ENCODE measurements at regions not wholly inside any gene's neighbourhood (a gene's known extent, or its start where the extent isn't known, plus 50 kb on each side); places are given as distances from the start of the nearest gene placed in this dataset.

DNA sequence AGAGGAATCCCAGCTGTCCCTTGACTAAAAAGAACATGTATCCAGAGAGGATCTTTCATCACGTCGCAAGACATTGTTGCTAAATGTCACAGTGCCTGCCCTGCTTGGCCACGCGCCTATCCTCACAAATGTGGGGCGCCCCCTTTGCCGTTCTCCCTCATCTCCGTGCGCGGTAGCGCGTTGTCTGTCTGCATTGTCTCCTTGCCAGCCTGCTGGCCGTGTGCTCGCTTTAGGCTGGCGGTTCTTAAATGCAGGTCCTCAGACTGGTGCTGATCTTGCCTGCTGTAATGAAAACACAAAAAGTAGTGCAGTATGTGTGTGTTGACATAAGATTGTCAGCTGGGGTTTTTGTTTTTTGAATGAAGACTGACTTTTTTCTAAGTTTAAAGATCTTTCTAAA lies 198.2 kb upstream of the RGS6 start:
- no peak for TF ChIP-seq POLR2A (IDR thresholded peaks at IDR 0.05)
- TF ChIP-seq POLR2AphosphoS5 (IDR thresholded peaks at IDR 0.05), result no peak
- TF ChIP-seq EP300 (IDR thresholded peaks at IDR 0.05), result no peak
- TF ChIP-seq, protein P1, sequence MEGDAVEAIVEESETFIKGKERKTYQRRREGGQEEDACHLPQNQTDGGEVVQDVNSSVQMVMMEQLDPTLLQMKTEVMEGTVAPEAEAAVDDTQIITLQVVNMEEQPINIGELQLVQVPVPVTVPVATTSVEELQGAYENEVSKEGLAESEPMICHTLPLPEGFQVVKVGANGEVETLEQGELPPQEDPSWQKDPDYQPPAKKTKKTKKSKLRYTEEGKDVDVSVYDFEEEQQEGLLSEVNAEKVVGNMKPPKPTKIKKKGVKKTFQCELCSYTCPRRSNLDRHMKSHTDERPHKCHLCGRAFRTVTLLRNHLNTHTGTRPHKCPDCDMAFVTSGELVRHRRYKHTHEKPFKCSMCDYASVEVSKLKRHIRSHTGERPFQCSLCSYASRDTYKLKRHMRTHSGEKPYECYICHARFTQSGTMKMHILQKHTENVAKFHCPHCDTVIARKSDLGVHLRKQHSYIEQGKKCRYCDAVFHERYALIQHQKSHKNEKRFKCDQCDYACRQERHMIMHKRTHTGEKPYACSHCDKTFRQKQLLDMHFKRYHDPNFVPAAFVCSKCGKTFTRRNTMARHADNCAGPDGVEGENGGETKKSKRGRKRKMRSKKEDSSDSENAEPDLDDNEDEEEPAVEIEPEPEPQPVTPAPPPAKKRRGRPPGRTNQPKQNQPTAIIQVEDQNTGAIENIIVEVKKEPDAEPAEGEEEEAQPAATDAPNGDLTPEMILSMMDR (IDR thresholded peaks at IDR 0.05), result no peak
- 90 to 94% (median 91%) methylated on average over 14 of the region's 14 CpGs for WGBS, 5 donors
- H3K36me3 ChIP-seq, result peaks cover 41 to 100% (median 100%) of the 10 kb centered on the region in 4 donors
- no peak overlapping the region for H3K27ac ChIP-seq
- H3K9me3 ChIP-seq, result no peaks in the 10 kb centered on the region
- no peak overlapping the region for H3K4me3 ChIP-seq
- no peak for DNase-seq
- H3K4me1 ChIP-seq, result no peaks in the 10 kb centered on the region
- intact Hi-C loops (cut with DNase I; ENCODE audit: low total_unique reads), result no loop called here
- no peaks in the 10 kb centered on the region for H3K27me3 ChIP-seq

DNA sequence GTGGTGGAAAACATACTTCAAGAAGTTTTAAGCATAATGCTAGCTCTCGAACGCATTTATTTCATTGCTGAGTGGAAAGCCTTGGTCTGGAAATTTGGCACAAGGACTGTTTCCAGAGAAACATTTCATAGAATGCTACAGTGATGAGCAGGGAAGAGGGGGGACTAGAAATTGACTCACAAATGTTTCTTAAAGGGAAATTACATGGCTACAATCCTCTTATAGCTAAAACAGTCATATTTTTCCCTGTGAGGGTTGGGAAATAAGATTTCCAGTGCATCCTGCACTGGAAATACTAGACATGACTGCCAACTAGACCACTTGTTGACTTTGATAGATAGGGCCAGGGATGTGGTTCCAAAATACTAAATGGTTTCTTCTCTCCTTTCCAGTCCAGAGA lies 197.3 kb upstream of the RGS6 start:
- no peak for DNase-seq
- no peak overlapping the region for H3K27ac ChIP-seq
- no peaks in the 10 kb centered on the region for H3K9me3 ChIP-seq
- intact Hi-C loops (cut with DNase I; ENCODE audit: low total_unique reads), result no loop called here
- TF ChIP-seq POLR2AphosphoS5 (IDR thresholded peaks at IDR 0.05), result no peak
- no peak for TF ChIP-seq EP300 (IDR thresholded peaks at IDR 0.05)
- TF ChIP-seq, protein P1 (IDR thresholded peaks at IDR 0.05), result no peak
- no peak for TF ChIP-seq POLR2A (IDR thresholded peaks at IDR 0.05)
- peaks cover 41 to 98% (median 96%) of the 10 kb centered on the region in 4 donors for H3K36me3 ChIP-seq
- H3K4me1 ChIP-seq, result no peaks in the 10 kb centered on the region
- 77 to 99% (median 93%) methylated on average over 2 of the region's 2 CpGs for WGBS, 5 donors
- H3K27me3 ChIP-seq, result no peaks in the 10 kb centered on the region
- no peak overlapping the region for H3K4me3 ChIP-seq

- DNase-seq, result no peak
- Histone ChIP-seq H3K36me3 (peaks cover 34 to 74% (median 68%) of the 10 kb centered on the region in 4 donors), H3K4me1 (no peaks in the 10 kb centered on the region), H3K27me3 (no peaks in the 10 kb centered on the region), H3K27ac (no peak overlapping the region), H3K9me3 (no peaks in the 10 kb centered on the region), H3K4me3 (no peak overlapping the region)
- intact Hi-C loops (cut with DNase I; ENCODE audit: low total_unique reads), result no loop called here
- WGBS, 5 donors, result 76 to 89% (median 85%) methylated on average over 3 of the region's 3 CpGs
- TF ChIP-seq, protein P1 (IDR thresholded peaks at IDR 0.05), result no peak
- TF ChIP-seq POLR2A (IDR thresholded peaks at IDR 0.05), result no peak
- TF ChIP-seq POLR2AphosphoS5 (IDR thresholded peaks at IDR 0.05), result no peak
- no peak for TF ChIP-seq EP300 (IDR thresholded peaks at IDR 0.05)
These were observed 194.5 kb upstream of the RGS6 start for GRCh38 chr14:71737760-71738159.

GRCh38 chr14:71739273-71739990 lies 192.8 kb upstream of the RGS6 start:
- no peak for TF ChIP-seq EP300 (IDR thresholded peaks at IDR 0.05)
- TF ChIP-seq, protein P1 (IDR thresholded peaks at IDR 0.05), result no peak
- no peak for TF ChIP-seq POLR2A (IDR thresholded peaks at IDR 0.05)
- no peak for TF ChIP-seq POLR2AphosphoS5 (IDR thresholded peaks at IDR 0.05)
- no peak overlapping the region for H3K4me3 ChIP-seq
- no peak overlapping the region for H3K27ac ChIP-seq
- H3K27me3 ChIP-seq, result no peaks in the 10 kb centered on the region
- WGBS, 5 donors, result 75 to 89% (median 79%) methylated on average over 5 of the region's 5 CpGs
- DNase-seq, result peak in 1 of 2 donors; percentile 70
- H3K9me3 ChIP-seq, result no peaks in the 10 kb centered on the region
- intact Hi-C loops (cut with DNase I; ENCODE audit: low total_unique reads), result no loop called here
- peaks cover 30 to 57% (median 51%) of the 10 kb centered on the region in 4 donors for H3K36me3 ChIP-seq
- no peaks in the 10 kb centered on the region for H3K4me1 ChIP-seq

All from stomach (tissue), 8 donors.